GM12878 (cell line): ENCODE measurements at regions not wholly inside any gene's neighbourhood (a gene's known extent, or its start where the extent isn't known, plus 50 kb on each side); places are given as distances from the start of the nearest gene placed in this dataset.
"Not testable (repeated sequence)": the region's sequence is repeated elsewhere in the genome, so short reads cannot be mapped to it uniquely, and the experiment has no call there.

Experiments
- ATAC-seq: fragments of 200-7000 bp; cut with Tn5 transposase; 3 replicates; pipeline ENCODE4 v1.9.1; 2020; ENCODE audit warnings: mild to moderate bottlenecking, moderate library complexity
- BruUV-seq: library from RNA; stranded (reverse); fragments of 400-500 nt; replicated peaks from 2 replicates; lab custom pipeline; 2021; lab: Mats Ljungman, UMichigan
- CTCF ChIA-PET: fragments of 300-600 bp; sonication (Branson Sonifier 250); formaldehyde crosslinking; extraction: SDS; loops from one replicate; lab custom pipeline; 2021; ENCODE audit warnings: inconsistent platforms; lab: Yijun Ruan, JAX
- POLR2A ChIA-PET: fragments of 350-600 bp; formaldehyde crosslinking; extraction: SDS; loops from one replicate; lab custom pipeline; 2021; ENCODE audit warnings: inconsistent platforms; lab: Charles Lee
- RAD21 ChIA-PET: fragments of 300-600 bp; sonication (Branson Sonifier 250); formaldehyde crosslinking; loops from one replicate; lab custom pipeline; 2023; ENCODE audit warnings: antibody characterized with exemption; ENCODE audit not compliant: unreplicated experiment; lab: Charles Lee
- SMC1A ChIA-PET: fragments of 300-600 bp; sonication (Branson Sonifier 250); formaldehyde crosslinking; loops from one replicate; lab custom pipeline; 2023; ENCODE audit not compliant: unreplicated experiment, uncharacterized antibody; lab: Charles Lee
- DNase-seq: peaks from one replicate; pipeline ENCODE4 v3.0.0-alpha.2; 2011; ENCODE audit warnings: low read depth, low spot score
- FAIRE-seq: peaks from 3 replicates; lab custom pipeline; 2011; peaks lifted over from hg19 to GRCh38; lab: Jason Lieb, UNC
- H2AFZ ChIP-seq: 2 replicates; pipeline ENCODE4 v1.6.0; 2011; ENCODE audit warnings: low read depth, low read length, control low read depth; ENCODE audit not compliant: control insufficient read depth
- H3K27ac ChIP-seq: 2 replicates; pipeline ENCODE4 v1.5.1; 2011; ENCODE audit warnings: control low read depth; ENCODE audit not compliant: control insufficient read depth, insufficient read depth
- H3K27me3 ChIP-seq, 2 experiments: replicated peaks in 1 of 2; 2 replicates each; pipeline versions ENCODE4 v1.6.0 to v1.6.1; 2011; ENCODE audit warnings: low read length in 1 of 2; ENCODE audit not compliant: control insufficient read depth in 2 of 2, insufficient read depth in 2 of 2
- H3K36me3 ChIP-seq, 2 experiments: 2 replicates each; pipeline ENCODE4 v1.5.1; 2011; ENCODE audit warnings: low read length in 1 of 2; ENCODE audit not compliant: control insufficient read depth in 2 of 2, insufficient read depth in 2 of 2
- H3K4me1 ChIP-seq: 2 replicates; pipeline ENCODE4 v1.6.1; 2011; ENCODE audit warnings: mild to moderate bottlenecking, low read length, moderate library complexity, mixed read lengths; ENCODE audit not compliant: control insufficient read depth, insufficient read depth
- H3K4me2 ChIP-seq: 2 replicates; pipeline ENCODE4 v1.6.0; 2011; ENCODE audit warnings: control low read depth; ENCODE audit not compliant: control insufficient read depth, insufficient read depth
- H3K4me3 ChIP-seq: fragments of 200-600 bp; sonication (generic); 2 replicates; pipeline ENCODE4 v1.5.1; 2016
- H3K79me2 ChIP-seq: 2 replicates; pipeline ENCODE4 v1.6.0; 2011; ENCODE audit warnings: low read length; ENCODE audit not compliant: control insufficient read depth, insufficient read depth
- H3K9ac ChIP-seq: 2 replicates; pipeline ENCODE4 v1.8.0; 2011; ENCODE audit warnings: low read length, control low read depth, mixed read lengths; ENCODE audit not compliant: control insufficient read depth, insufficient read depth
- H3K9me3 ChIP-seq: replicated peaks from 3 replicates; pipeline ENCODE4 v1.5.1; 2011; ENCODE audit warnings: mild to moderate bottlenecking, low read length; ENCODE audit not compliant: control insufficient read depth, insufficient read depth
- H4K20me1 ChIP-seq: 2 replicates; pipeline ENCODE4 v1.6.0; 2011; ENCODE audit not compliant: control insufficient read depth, insufficient read depth
- ESRRA ChIP-seq: IDR thresholded peaks from 2 replicates; pipeline ENCODE4 v1.6.1; 2012; ENCODE audit warnings: mild to moderate bottlenecking, low read length, improper control_type of control experiment
- EZH2 ChIP-seq: IDR thresholded peaks from 2 replicates; pipeline ENCODE4 v1.6.1; 2012; ENCODE audit warnings: low read depth, mild to moderate bottlenecking, control low read depth, inconsistent platforms, low read length, borderline replicate concordance; ENCODE audit not compliant: control insufficient read depth
- GATAD2B ChIP-seq: fragments of 450-650 bp; conservative IDR thresholded peaks from 2 replicates; pipeline ENCODE4 v1.6.1; 2017; ENCODE audit warnings: low read depth, mild to moderate bottlenecking, moderate library complexity
- PAX8 ChIP-seq: fragments of 450-650 bp; IDR thresholded peaks from 2 replicates; pipeline ENCODE4 v1.6.1; 2017; ENCODE audit warnings: mild to moderate bottlenecking, moderate library complexity
- WGBS: methylation state at CpG from one replicate; pipeline ENCODE4 v1.1.6; 2016; ENCODE audit warnings: low lambda C conversion rate; ENCODE audit not compliant: insufficient replicate concordance, insufficient coverage; ENCODE audit errors: missing lambda C conversion rate; 5-methylcytosine and 5-hydroxymethylcytosine counted together
- in situ Hi-C: fragments of 300-500 bp; cut with MboI; formaldehyde crosslinking; loops from 9 replicates; pipeline ENCODE4 v1.14.3; 2018; ENCODE audit warnings: mixed read lengths
- intact Hi-C: fragments of 100-400 bp; cut with micrococcal nuclease; formaldehyde crosslinking; loops from one replicate; pipeline ENCODE4 v1.14.2; 2022; ENCODE audit not compliant: unreplicated experiment
- TF ChIP-seq, protein P1 (sequence below): fragments of 450-650 bp; formaldehyde crosslinking; IDR thresholded peaks from 2 replicates; pipeline ENCODE4 v1.4.0; 2020; ENCODE audit warnings: mild to moderate bottlenecking, moderate library complexity

DNA sequence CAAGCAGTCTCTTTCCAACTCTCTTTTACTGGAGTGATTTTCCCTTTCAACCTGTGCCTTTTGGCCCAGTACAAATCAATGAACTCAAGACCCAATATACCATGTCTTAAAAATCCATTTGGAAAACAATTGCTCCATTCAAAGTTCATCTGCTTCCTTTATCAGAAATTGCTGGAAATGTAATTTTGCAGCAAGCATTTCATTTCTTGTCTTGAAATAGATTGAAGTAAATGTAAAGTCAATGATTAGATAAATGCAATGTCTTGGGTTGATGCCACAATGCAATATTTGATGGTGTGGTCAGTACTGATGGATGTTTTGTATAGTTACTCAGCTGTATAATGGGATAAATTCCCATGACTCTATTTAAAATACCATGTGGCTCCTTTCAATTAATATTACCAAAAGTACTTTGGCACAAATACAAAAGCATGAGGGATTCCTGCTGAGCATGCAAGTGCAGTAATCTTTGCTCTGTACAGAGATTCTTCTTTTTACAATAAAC, 707.7 kb upstream of the NOVA1 start (continued):
- TF ChIP-seq, protein P1, sequence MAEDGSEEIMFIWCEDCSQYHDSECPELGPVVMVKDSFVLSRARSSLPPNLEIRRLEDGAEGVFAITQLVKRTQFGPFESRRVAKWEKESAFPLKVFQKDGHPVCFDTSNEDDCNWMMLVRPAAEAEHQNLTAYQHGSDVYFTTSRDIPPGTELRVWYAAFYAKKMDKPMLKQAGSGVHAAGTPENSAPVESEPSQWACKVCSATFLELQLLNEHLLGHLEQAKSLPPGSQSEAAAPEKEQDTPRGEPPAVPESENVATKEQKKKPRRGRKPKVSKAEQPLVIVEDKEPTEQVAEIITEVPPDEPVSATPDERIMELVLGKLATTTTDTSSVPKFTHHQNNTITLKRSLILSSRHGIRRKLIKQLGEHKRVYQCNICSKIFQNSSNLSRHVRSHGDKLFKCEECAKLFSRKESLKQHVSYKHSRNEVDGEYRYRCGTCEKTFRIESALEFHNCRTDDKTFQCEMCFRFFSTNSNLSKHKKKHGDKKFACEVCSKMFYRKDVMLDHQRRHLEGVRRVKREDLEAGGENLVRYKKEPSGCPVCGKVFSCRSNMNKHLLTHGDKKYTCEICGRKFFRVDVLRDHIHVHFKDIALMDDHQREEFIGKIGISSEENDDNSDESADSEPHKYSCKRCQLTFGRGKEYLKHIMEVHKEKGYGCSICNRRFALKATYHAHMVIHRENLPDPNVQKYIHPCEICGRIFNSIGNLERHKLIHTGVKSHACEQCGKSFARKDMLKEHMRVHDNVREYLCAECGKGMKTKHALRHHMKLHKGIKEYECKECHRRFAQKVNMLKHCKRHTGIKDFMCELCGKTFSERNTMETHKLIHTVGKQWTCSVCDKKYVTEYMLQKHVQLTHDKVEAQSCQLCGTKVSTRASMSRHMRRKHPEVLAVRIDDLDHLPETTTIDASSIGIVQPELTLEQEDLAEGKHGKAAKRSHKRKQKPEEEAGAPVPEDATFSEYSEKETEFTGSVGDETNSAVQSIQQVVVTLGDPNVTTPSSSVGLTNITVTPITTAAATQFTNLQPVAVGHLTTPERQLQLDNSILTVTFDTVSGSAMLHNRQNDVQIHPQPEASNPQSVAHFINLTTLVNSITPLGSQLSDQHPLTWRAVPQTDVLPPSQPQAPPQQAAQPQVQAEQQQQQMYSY, result no peak
- no peak for TF ChIP-seq PAX8
- no peak for TF ChIP-seq EZH2
- TF ChIP-seq GATAD2B, result no peak
- no peak for TF ChIP-seq ESRRA

- ATAC-seq, H2AFZ ChIP-seq, RAD21 ChIA-PET, DNase-seq, H3K4me3 ChIP-seq, H3K9me3 ChIP-seq, in situ Hi-C loops, BruUV-seq, SMC1A ChIA-PET, H3K79me2 ChIP-seq, H4K20me1 ChIP-seq, H3K36me3 ChIP-seq, H3K27ac ChIP-seq, CTCF ChIA-PET, H3K4me2 ChIP-seq, H3K27me3 ChIP-seq, H3K9ac ChIP-seq, POLR2A ChIA-PET, intact Hi-C loops, FAIRE-seq, H3K4me1 ChIP-seq: not testable (repeated sequence)
- 58% methylated on average over 7 of the region's 7 CpGs for WGBS
These were observed 714.9 kb upstream of the NOVA1 start for GRCh38 chr14:27312730-27313129.
